Islet of Langerhans (tissue), 1 donor: ENCODE measurements at regions not wholly inside any gene's neighbourhood (a gene's known extent, or its start where the extent isn't known, plus 50 kb on each side); places are given as distances from the start of the nearest gene placed in this dataset.

ENCODE experiments used
- FAIRE-seq: peaks from one replicate; lab custom pipeline; 2011; peaks lifted over from hg19 to GRCh38; lab: Jason Lieb, UNC

DNA sequence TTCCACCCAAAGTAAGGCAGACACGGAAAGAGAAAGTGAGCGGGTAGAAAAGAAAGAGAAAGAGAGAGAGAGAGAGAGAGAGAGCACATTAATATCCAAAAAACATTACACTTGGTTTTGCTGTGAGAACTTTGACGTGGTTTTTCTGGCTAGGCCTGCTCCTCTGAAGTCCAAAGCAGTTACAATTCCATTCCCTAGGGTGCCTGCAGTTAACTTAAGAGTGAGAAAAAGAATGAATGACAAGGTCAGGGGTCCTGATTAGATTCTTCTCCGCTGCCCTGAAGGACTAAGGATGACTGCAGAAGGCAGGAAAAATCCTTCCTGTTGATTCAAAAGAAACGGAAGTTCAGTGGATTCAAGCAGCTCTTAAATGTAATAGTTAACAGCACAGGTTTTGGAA is 589.8 kb downstream of the PRELID2 start:
- FAIRE-seq = no peak

DNA sequence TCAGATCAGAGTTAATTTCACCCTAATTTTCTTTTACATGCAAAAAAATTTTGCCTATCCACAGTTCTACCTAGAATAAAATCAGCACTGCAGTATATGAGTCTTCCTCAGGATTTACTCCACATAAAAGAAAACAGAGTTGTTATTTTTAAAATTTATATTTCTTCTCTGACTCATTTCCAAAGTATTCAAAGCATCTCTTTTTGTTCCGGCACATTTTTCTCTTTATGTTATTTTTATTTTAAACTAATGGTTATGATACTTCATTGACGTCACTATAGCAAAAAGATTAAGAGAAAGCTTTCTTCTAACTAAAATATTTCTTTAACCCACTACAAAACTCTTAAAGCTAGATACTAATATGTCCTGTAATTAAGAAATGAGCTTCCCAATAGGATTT is 590.4 kb downstream of the PRELID2 start:
- FAIRE-seq = no peak

DNA sequence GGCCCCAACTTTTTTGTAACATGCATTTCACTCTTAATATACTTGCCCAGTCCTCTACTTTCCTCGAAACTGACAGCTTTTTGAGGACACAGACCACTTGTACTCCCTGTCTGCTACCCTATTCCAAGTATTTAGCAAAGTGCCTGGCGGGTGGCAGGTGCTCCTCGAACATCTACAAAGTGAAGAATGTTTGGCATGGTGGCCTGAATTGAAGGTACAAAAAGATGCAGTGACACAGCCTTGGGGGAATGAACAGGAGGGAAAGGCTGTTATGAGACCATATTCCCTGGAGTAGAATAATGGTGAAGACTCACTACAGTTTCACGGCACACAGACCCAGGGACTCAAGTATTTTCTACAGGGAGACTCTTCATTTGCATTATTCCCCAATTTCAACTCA is 590.9 kb downstream of the PRELID2 start:
- no peak for FAIRE-seq

DNA sequence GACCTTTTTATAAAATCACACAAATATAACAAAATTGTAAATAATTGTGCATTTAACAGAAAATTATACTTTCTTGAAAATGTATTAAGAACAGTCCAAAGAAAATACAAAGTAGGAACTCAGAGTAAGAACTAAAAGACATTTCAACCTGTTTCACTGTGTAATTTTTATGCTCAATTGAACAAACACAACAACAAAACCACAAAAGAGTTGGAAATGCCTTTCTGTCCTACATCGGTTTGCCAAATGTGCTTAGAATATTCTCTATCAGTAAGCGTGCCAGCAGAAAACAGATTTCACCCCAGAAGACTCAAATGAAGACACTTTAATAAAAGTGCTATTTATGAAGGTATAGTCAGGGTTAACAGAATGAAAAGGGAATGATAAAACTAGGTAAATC is 592.1 kb downstream of the PRELID2 start:
- FAIRE-seq = no peak

DNA sequence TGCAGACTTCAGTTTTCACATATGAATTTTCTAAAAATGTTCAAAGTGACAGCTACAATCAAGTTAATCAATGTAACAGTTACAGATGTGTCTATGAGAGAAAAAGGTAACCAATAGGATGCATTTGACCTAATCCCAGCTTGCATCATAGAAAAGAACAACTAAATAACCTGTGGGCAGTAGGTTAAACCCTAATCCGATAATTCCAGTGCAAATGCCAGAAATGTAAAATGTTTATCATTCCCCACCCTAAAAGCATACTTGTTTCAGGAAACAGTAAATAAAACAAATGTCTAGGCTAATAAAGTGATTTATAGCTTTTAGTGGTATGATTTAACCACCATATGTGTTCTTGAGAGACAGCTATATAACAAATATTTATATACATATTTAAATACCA is 592.6 kb downstream of the PRELID2 start:
- no peak for FAIRE-seq

DNA sequence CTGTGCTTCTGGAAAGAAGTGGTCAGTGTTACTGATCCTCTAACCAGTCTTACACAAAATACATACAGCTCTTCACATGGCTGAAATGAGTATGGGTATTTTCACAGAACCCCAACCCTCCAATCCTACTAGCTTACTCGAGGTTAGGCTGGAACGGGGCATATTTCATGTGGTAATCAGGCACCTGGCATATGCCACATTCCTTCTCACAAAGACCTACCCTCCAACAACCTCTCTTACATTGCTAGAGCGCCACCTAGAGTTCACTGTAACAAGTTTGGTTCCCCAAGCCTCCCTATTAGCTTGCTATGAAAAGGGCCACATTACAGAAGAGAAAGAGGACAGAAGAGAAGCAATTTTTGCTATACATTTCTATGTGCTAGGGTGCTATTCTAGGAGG is 597.3 kb downstream of the PRELID2 start:
- peak; percentile 86 for FAIRE-seq

DNA sequence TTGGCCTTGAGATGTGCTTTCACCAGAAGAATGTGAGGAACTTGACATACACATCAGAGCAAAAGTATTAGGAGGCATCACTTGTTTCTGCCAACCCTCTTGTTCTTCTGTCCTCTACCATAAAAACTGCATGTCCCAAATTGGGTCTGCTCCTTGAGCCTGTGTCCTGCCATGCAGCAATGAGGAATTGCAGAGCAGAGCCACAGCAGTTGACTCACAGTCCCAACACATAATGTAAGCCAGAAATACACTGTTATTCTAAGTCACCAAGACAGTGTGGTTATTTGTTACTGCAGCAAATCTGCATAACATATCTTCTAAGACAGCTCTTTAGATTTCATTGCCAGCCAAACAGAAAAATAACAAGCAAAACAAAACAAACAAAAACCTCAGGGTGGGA is 598.2 kb downstream of the PRELID2 start:
- no peak for FAIRE-seq

DNA sequence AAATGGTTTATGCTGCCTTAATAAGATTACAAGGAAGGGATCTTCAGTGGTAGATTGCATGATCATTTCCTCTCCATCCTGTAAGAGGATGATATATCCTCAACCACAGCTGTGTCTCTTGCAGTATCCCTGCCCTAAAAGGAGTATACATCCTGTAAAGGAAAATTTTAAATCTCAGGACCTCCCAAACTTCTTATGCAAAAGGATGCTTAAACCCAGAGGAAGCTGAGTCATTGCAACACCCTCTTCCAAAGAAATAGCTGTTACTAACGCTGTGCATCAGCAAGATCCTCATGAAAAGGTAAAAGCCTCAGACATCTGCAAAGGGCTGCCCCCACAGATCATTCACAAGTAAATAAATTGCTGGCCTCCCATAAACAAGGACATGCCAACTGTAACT is 599.0 kb downstream of the PRELID2 start:
- no peak for FAIRE-seq

DNA sequence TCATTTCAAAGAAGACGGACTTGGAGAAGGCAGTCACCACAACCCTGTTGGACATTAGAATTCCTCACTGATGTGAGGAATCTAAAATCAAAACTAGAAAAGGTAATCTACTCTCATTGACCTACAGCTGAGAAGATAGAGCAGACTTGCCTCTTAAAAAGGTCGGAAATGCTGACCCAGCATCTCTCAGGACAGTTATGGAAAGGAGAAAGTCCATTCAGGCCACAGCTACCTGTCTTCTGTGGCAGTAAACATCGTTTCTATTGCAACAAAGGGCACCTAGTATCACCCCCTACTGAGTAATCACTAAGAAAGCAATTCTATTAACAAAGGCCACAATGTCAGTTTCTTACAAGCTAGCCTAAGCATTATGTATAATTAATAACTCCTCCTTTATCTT is 601.7 kb downstream of the PRELID2 start:
- no peak for FAIRE-seq

DNA sequence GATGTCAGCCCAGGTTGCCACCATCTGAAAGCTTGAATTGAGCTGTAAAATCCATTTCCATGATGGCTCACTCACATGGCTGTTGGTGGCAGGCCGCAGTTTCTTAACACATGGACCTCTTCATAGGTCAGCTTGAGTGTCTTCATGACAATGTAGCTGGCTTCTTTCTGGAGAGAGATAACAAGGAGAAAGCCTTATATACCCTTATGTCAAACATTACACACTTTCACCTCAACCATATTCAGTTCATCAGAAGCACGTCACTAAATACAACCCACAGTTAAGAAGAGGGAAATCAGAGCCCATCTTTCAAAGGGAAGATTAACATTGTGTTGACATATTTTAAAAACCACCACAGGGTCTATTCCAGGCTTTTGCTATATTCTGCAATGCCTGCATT is 604.4 kb downstream of the PRELID2 start:
- no peak for FAIRE-seq

DNA sequence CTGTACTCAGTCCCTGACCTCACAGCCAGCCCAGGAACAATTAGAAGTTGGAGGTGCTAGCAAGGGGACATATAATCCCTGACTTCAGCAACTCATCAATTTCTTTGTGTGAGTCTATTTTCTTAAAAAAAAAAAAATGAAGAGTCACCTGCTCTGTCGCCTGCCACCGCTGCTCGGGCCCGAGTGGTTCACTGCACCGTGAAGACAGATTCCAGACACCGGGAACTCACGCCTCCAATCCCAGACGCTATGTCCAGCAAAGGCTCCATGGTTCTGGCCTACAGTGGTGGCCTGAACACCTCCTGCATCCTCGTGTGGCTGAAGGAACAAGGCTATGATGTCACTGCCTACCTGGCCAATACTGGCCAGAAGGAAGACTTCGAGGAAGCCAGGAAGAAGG is 606.6 kb downstream of the PRELID2 start:
- FAIRE-seq = no peak

DNA sequence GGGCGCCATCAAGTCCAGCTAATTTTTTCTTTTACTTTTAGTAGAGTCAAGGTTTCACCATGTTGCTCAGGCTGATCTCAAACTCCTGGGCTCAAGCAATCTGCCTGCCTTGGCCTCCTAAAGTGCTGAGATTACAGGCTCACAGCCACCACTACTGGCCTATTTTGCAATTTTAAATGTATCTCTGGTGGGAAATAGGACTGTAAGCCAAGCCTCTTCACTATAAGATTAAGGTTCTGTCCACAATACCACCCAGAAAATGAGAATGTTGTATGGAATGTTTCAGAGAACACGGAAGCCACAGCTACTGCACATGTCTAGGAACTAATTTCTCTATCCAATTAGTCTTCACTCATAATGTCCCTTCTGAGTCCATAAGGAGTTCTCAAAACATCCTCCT is 607.3 kb downstream of the PRELID2 start:
- FAIRE-seq = no peak

DNA sequence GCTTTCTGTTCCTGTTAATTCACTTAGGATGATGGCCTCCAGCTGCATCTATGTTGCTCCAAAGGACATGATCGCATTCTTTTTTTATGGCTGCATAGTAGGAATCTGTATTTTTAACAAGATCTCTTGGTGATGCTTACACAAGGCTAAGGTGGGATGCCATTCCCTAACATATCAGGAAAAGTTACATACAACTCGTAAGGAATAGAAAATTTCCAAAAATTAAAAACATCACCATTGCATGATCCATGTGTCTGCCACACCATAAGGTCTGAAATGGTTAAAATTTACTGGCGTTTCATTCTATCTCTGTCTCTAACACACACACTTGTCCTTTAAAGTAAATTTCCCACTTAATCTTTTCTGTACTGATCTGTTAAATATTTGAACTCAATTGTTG is 608.4 kb downstream of the PRELID2 start:
- FAIRE-seq = no peak

DNA sequence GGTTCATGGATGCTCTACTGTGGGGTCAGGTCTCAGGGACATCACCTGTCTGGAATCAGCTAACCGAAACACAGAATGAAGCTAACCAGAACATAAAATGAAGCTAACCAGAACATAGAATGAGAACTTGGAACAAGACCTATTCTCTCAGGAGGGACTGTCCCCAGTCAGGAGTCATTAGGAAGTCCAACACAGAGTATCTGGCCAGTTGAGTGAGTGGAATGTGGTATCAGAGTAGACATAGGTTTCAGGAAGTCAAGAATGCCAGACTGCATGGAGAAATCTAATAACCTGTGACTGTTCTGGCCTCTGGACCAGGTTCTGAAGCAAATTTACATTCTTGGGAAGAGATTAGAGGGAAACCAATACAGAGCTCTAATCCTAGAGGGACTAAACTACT is 609.6 kb downstream of the PRELID2 start:
- FAIRE-seq = no peak

DNA sequence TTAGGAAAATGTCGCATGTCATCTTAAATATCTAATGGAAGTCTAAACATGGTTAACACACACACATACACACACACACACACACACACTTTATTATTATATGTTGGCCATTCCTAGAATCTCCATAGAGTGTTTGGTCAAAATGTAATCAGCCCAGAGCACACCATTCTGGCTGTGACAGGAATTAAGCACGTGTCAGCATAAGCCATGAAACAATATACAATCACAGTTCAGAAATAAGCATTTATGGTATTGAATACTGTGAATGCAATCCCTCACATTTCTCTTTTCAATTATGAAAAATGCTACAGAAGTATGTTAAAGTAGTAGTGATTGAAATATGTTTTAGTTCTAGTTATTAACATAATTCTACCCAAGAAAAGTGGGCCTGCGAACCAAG is 611.6 kb downstream of the PRELID2 start:
- FAIRE-seq = no peak

DNA sequence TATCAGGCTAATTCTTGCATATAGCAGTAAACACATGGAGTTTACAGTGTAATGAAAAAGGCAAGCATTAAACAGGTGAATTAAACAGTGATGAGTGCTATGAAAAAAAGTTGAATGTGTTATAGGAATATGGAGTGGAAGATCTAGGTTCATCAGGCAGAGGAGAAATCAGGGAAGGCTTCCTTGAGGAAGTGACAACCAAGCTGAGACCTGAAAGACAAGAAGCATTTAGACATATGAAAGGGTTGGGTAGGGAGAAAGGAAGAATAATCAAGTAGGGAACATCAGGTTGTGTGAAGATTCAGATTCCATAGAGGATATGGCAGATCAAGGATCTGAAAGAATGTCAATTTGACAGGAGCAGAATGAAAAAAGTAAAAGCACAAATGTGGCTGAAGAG is 612.5 kb downstream of the PRELID2 start:
- FAIRE-seq = no peak

DNA sequence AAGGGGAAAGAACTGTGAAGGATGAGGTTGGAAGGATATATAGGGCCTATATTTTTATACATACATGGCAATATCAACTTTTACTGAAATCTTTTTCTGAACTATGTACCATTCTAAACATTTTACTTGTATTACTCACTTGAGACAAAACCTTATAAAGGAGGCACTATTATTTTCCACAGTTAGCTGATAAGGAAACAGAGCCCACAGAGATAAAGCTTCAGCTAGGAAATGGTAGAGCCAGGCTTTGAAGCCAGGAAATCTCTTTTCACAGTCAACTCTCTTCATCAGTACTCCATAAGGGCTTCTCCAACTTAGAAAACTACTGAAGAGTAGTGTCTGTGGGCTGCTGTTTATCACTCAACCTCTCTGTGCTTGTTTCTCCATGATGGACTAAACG is 613.7 kb downstream of the PRELID2 start:
- no peak for FAIRE-seq

DNA sequence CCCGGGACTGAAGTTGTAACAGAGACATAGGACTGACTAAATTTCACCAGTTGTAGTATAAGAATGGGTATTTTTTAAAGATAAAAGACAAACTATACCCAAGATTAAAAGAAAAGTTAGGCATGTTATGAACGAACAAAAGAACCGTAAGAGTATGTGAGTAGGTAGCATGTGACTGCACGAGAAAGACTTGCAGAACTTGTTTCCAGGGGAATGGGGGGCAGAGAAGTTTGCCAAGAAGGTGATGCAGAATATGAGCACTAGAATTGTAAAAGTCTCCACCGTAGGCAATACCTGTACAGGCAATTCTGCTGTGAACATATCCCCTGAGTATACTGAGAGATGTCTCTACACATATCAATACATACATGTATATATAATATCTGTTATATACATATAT is 614.7 kb downstream of the PRELID2 start:
- no peak for FAIRE-seq

DNA sequence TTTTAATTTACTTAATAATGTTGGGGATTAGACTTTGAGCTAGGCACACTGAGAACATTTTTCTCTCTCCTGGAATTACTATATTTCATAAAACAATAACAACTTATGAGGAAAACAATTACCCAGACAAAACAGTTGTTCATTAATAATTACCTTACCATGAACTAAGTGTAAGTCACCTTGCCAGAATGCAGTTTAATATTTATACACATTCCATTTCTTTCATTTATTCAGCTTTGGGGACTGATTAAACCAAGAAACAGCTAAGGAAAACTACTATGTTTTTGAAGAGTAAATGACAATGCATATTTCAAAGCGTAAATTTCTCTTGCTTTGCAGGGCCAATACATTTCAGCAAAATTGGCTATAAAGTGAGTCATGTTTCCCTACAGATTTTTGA is 616.2 kb downstream of the PRELID2 start:
- FAIRE-seq = peak; percentile 58

DNA sequence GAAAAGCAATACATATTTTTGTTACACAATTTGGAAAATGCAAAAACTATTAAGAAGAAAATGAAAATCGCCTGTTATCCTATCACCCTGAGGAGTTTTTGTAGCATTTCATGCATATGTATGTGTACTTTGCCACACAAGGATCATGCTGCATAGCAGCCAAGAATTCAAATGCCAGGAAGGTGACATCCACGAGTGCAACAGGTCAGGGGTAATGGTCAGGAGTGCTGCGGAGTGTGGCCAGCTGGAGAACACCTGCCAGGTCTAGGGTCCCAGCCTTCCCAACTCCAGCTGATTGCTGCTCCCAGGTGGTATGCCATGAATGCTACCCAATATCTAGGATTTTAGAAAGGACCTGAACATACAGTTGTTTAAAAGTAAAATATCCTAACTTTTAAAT is 617.1 kb downstream of the PRELID2 start:
- no peak for FAIRE-seq

DNA sequence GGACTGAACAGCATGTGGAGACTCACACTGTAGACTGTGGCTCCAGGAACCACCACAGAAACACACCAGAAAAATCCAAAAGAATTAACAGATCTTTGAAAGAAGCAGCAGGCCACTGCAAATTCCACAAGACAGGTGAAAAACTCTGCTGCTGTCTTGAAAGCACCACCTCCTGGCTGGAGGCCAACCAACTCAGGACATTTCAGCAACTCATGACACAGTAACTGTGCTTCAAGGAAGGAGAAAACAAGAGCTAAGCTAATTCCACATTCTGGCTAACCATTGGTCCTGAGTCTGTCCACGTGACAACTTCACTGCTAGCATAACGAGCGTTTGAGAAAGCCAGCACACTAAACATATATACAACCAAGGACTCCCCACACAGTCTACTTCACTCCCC is 625.1 kb downstream of the PRELID2 start:
- no peak for FAIRE-seq

DNA sequence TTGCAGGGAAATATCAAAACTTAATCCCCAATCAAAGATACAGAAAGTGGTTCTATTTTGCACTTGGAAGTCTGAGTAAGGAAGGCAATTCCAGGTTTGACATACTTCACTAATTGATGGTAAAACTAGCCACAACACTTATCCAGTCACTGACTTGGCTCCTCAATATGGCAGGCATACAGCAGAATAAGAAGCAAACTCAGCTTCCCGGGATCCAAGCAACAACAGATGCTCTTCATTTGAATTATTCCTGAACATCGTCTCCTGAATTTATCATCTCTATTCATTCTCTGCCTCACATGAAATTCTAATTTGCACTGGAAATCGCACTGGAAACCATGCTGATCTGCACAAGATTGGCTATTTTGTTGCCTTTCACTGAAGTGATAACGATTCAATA is 629.6 kb downstream of the PRELID2 start:
- no peak for FAIRE-seq

DNA sequence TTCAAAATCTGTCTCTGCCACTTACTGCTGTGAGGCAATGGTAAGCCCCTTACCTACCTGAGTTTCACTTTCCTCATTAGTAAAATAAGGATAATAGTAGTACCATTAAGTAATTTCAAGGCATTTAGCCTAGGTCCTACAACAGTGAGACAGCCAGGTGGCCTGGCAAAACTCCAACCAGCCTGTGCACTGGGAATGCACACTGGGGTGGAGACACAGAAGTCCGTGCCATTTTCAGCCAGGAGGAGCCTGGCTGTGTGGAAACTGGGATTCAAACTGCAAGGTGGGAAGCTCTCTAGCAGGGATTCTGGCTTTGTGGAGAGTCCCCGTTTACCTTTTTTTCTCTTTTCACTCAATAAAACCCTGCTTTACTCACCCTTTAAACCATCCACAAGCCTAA is 630.4 kb downstream of the PRELID2 start:
- no peak for FAIRE-seq

DNA sequence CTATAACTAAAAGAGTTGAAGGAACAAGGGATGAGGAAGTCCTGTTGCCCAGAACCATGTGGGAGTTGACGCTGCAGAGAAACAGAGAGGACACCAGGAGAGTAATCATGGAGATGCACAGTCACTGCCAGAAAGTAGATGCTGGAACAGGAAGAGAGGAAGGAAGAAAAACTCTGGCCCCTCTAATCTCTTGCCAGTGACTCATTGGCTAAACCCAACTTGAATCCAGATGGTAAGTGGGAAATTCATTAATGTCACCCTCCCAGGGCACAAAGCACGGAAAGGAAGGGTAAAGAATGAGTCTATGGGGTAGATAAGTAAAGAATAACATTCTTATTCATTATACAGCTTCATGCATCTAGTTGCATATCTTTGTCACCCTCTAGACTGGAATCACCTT is 631.9 kb downstream of the PRELID2 start:
- FAIRE-seq = no peak

DNA sequence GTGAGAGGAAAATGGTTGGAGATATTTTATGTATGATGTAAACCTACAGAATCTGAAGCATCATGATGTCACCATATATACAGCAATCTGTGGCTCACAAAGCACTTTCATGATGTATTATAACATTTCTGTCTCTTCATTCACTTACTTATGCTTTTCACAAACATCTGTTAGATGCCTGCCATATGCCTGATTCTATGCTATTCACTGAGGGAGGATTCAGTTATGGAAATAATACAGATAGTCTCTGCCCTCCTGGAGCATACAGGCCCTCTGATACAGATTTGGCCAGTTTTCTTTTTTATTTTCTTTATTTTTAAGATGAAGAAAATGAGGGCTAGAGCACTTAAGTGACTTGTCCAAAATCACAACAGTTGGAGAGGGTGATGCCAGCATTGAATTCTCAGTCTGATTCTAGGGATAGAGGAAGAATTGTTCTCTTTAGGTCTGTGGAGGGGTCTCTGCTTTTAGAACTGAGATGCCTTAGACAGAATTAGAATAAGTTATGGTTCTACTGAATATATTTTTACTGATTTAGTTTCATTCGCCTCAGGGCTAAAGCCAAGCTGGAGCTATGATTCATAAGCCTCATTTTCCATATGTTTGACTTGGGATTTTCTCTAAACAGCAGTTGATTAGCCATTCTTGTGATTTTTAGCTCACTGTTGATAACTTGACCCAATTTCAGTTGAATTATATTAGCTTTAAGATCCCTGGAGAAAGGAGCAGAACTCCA is 636.4 kb downstream of the PRELID2 start:
- FAIRE-seq = no peak
